SK-N-SH (cell line): ENCODE measurements at regions not wholly inside any gene's neighbourhood (a gene's known extent, or its start where the extent isn't known, plus 50 kb on each side); places are given as distances from the start of the nearest gene placed in this dataset.
A peak's percentile ranks its signal among the peaks of the same experiment; 100 is the strongest.

Experiments used
- CTCF ChIA-PET: fragments of 300-600, 350-600 bp; formaldehyde crosslinking; extraction: SDS; loops from one replicate; lab custom pipeline; 2021; lab: Yijun Ruan, JAX
- POLR2A ChIA-PET: fragments of 350-600 bp; sonication (Branson Sonifier 250); formaldehyde crosslinking; extraction: SDS; loops from one replicate; lab custom pipeline; 2020; ENCODE audit warnings: antibody characterized with exemption, inconsistent platforms; lab: Yijun Ruan, JAX
- DNase-seq: peaks from one replicate; pipeline ENCODE4 v3.0.0; 2012
- H2AFZ ChIP-seq: fragments of 200-600 bp; sonication (generic); 2 replicates; pipeline ENCODE4 v1.8.1; 2016; ENCODE audit warnings: antibody characterized with exemption, mild to moderate bottlenecking, low read depth
- H3F3A ChIP-seq: fragments of 200-600 bp; sonication (generic); replicated peaks from 2 replicates; pipeline ENCODE3; 2016; ENCODE audit warnings: antibody characterized with exemption, mild to moderate bottlenecking; ENCODE audit not compliant: insufficient read depth
- H3K27ac ChIP-seq, 2 experiments: fragments of 200-500 bp in 1 of 2; fragments of 200-600 bp in 1 of 2; sonication (Bioruptor generic) in 1 of 2; sonication (generic), shearing (Covaris generic) in 1 of 2; 2 replicates each; pipeline versions ENCODE4 v1.5.1 to v1.6.1; 2014 to 2016; ENCODE audit warnings: low read depth in 2 of 2, inconsistent platforms in 1 of 2, low read length in 1 of 2, mild to moderate bottlenecking in 1 of 2, mixed read lengths in 1 of 2
- H3K27me3 ChIP-seq: fragments of 200-600 bp; sonication (generic), shearing (Covaris generic); 2 replicates; pipeline ENCODE4 v1.6.1; 2016; ENCODE audit warnings: mixed run types; ENCODE audit not compliant: insufficient read depth
- H3K36me3 ChIP-seq, 2 experiments: fragments of 200-500 bp in 1 of 2; fragments of 200-600 bp in 1 of 2; sonication (Bioruptor generic) in 1 of 2; sonication (generic) in 1 of 2; replicated peaks in 1 of 2; 2 replicates each; pipeline versions ENCODE3 to v1.5.1; 2014 to 2016; ENCODE audit warnings: low read length in 1 of 2, mild to moderate bottlenecking in 1 of 2; ENCODE audit not compliant: insufficient read depth in 2 of 2, control insufficient read depth in 1 of 2
- H3K4me1 ChIP-seq, 2 experiments: fragments of 200-500 bp in 1 of 2; fragments of 200-600 bp in 1 of 2; sonication (Bioruptor generic) in 1 of 2; sonication (generic), shearing (Covaris generic) in 1 of 2; 2 replicates each; pipeline versions ENCODE4 v1.5.1 to v1.6.1; 2014 to 2016; ENCODE audit warnings: low read depth in 1 of 2, low read length in 1 of 2, mixed run types in 1 of 2; ENCODE audit not compliant: insufficient read depth in 2 of 2, control insufficient read depth in 1 of 2
- H3K4me2 ChIP-seq: fragments of 200-600 bp; sonication (generic), shearing (Covaris generic); 2 replicates; pipeline ENCODE4 v1.6.1; 2017; ENCODE audit warnings: mixed run types
- H3K4me3 ChIP-seq, 2 experiments: fragments of 200-500 bp in 1 of 2; fragments of 200-600 bp in 1 of 2; sonication (Bioruptor generic) in 1 of 2; sonication (generic), shearing (Covaris generic) in 1 of 2; 2 replicates each; pipeline versions ENCODE4 v1.5.1 to v1.8.1; 2014 to 2016; ENCODE audit warnings: low read depth in 2 of 2, inconsistent platforms in 1 of 2, low read length in 1 of 2, mild to moderate bottlenecking in 1 of 2, mixed read lengths in 1 of 2, moderate library complexity in 1 of 2
- H3K79me2 ChIP-seq: fragments of 200-600 bp; sonication (generic); 2 replicates; pipeline ENCODE4 v1.8.1; 2017; ENCODE audit warnings: mild to moderate bottlenecking; ENCODE audit not compliant: insufficient read depth
- H3K9ac ChIP-seq: fragments of 200-600 bp; sonication (generic); 2 replicates; pipeline ENCODE4 v1.6.1; 2017; ENCODE audit warnings: mixed run types
- H3K9me2 ChIP-seq: fragments of 200-600 bp; sonication (generic); 2 replicates; pipeline ENCODE4 v1.6.1; 2017; ENCODE audit warnings: mixed run types
- H3K9me3 ChIP-seq: fragments of 200-600 bp; sonication (generic); 2 replicates; pipeline ENCODE4 v1.6.1; 2017; ENCODE audit warnings: mixed run types, mild to moderate bottlenecking, moderate library complexity
- H4K20me1 ChIP-seq: fragments of 200-600 bp; sonication (generic); 2 replicates; pipeline ENCODE4 v1.6.1; 2017; ENCODE audit warnings: mild to moderate bottlenecking, mixed run types; ENCODE audit not compliant: insufficient read depth
- CHD2 ChIP-seq: fragments of 150-350 bp; IDR thresholded peaks from 2 replicates; pipeline ENCODE4 v1.6.1; 2018; ENCODE audit warnings: low read length; ENCODE audit not compliant: partially characterized antibody
- CTCF ChIP-seq: fragments of 200-600 bp; sonication (generic); IDR thresholded peaks from 2 replicates; pipeline ENCODE4 v1.6.1; 2017; ENCODE audit warnings: antibody characterized with exemption, mild to moderate bottlenecking, moderate library complexity
- ELF1 ChIP-seq: IDR thresholded peaks from 2 replicates; pipeline ENCODE4 v1.4.0; 2012
- GABPA ChIP-seq: IDR thresholded peaks from 2 replicates; pipeline ENCODE4 v1.4.0; 2012; ENCODE audit warnings: low read depth, mild to moderate bottlenecking
- GATA2 ChIP-seq: sonication (generic); formaldehyde crosslinking; IDR thresholded peaks from 2 replicates; pipeline ENCODE4 v1.5.0; 2020; ENCODE audit warnings: mild to moderate bottlenecking, missing genetic modification reagents
- IRF3 ChIP-seq: fragments of 150-350 bp; IDR thresholded peaks from 2 replicates; pipeline ENCODE4 v1.6.1; 2016; ENCODE audit warnings: mild to moderate bottlenecking, low read depth, low read length
- JUND ChIP-seq: IDR thresholded peaks from 2 replicates; pipeline ENCODE4 v1.4.0; 2012
- MEF2A ChIP-seq: IDR thresholded peaks from 2 replicates; pipeline ENCODE4 v1.4.0; 2012; ENCODE audit warnings: low read depth, borderline replicate concordance
- MXI1 ChIP-seq: IDR thresholded peaks from 2 replicates; pipeline ENCODE4 v1.6.1; 2012; ENCODE audit warnings: mild to moderate bottlenecking, low read depth, low read length, improper control_type of control experiment
- NFIC ChIP-seq: IDR thresholded peaks from 2 replicates; pipeline ENCODE4 v1.4.0; 2012; ENCODE audit warnings: borderline replicate concordance
- PBX3 ChIP-seq: IDR thresholded peaks from 2 replicates; pipeline ENCODE4; 2012
- POLR2AphosphoS5 ChIP-seq: IDR thresholded peaks from 2 replicates; pipeline ENCODE4 v1.6.1; 2012; ENCODE audit warnings: low read depth, low read length
- REST ChIP-seq: IDR thresholded peaks from 2 replicates; pipeline ENCODE4 v1.6.1; 2012; ENCODE audit warnings: mild to moderate bottlenecking, low read depth, low read length, moderate library complexity
- RFX5 ChIP-seq: IDR thresholded peaks from 2 replicates; pipeline ENCODE4 v1.6.1; 2012; ENCODE audit warnings: mild to moderate bottlenecking, improper control_type of control experiment, low read length
- SMC3 ChIP-seq: IDR thresholded peaks from 2 replicates; pipeline ENCODE4 v1.6.1; 2012; ENCODE audit warnings: low read depth, low read length, improper control_type of control experiment
- TAF1 ChIP-seq: IDR thresholded peaks from 2 replicates; pipeline ENCODE4 v1.6.1; 2012; ENCODE audit warnings: low read depth, mild to moderate bottlenecking, low read length, moderate library complexity, borderline replicate concordance
- TCF12 ChIP-seq: IDR thresholded peaks from 2 replicates; pipeline ENCODE4 v1.4.0; 2012
- USF1 ChIP-seq: IDR thresholded peaks from 2 replicates; pipeline ENCODE4 v1.4.0; 2012; ENCODE audit warnings: low read depth, borderline replicate concordance
- USF2 ChIP-seq: fragments of 150-350 bp; IDR thresholded peaks from 2 replicates; pipeline ENCODE4 v1.6.1; 2017; ENCODE audit warnings: antibody characterized with exemption, low read length, low read depth, borderline replicate concordance
- YY1 ChIP-seq: IDR thresholded peaks from 2 replicates; pipeline ENCODE4 v1.4.0; 2012; ENCODE audit warnings: low read depth, mild to moderate bottlenecking
- WGBS: methylation state at CpG from one replicate; pipeline ENCODE4 v1.1.6; 2017; ENCODE audit warnings: low lambda C conversion rate; 5-methylcytosine and 5-hydroxymethylcytosine counted together

- Histone ChIP-seq H3K9me2 (no peaks in the 10 kb centered on the region), H3K79me2 (no peaks in the 10 kb centered on the region), H2AFZ (no peak overlapping the region), H3K27ac (peak overlapping the region in 1 of 2 experiments; percentile 41; a peak in 1 of 4 replicates), H3K36me3 (peaks cover 10 to 32% of the 10 kb centered on the region in 2 experiments), H3F3A (no peaks in the 10 kb centered on the region), H3K4me3 (no peak overlapping the region), H3K9ac (no peak overlapping the region), H3K27me3 (no peaks in the 10 kb centered on the region), H3K4me2 (no peak overlapping the region), H3K4me1 (peaks cover 0 to 11% of the 10 kb centered on the region in 2 experiments; a peak in 2 of 4 replicates), H3K9me3 (peaks cover 13% of the 10 kb centered on the region), H4K20me1 (no peaks in the 10 kb centered on the region)
- POLR2A ChIA-PET, result no interaction called here
- no peak for TF ChIP-seq REST
- no peak for TF ChIP-seq PBX3
- TF ChIP-seq JUND, result no peak
- no peak for TF ChIP-seq POLR2AphosphoS5
- no peak for TF ChIP-seq TCF12
- no peak for TF ChIP-seq ELF1
- no peak for TF ChIP-seq MXI1
- no peak for TF ChIP-seq RFX5
- TF ChIP-seq TAF1, result no peak
- TF ChIP-seq GABPA, result no peak
- DNase-seq, result no peak
- CTCF ChIA-PET, result no interaction called here
- WGBS, result 81% methylated on average over 1 of the region's 1 CpG
Observed at GRCh38 chr6:25132934-25133333, 146.2 kb upstream of the CARMIL1 start.

- Histone ChIP-seq H4K20me1 (no peaks in the 10 kb centered on the region), H3K9ac (no peak overlapping the region)
- TF ChIP-seq USF1 (no peak), CHD2 (no peak), TCF12 (no peak), SMC3 (no peak), IRF3 (no peak), YY1 (no peak), USF2 (no peak), NFIC (no peak), MEF2A (no peak), ELF1 (no peak), GATA2 (CRISPR knock-in tag) (no peak), MXI1 (no peak), CTCF (no peak), RFX5 (no peak), POLR2AphosphoS5 (no peak)
Observed at GRCh38 chr6:25133568-25133967, 145.6 kb upstream of the CARMIL1 start.

More at GRCh38 chr6:25133568-25133967, 145.6 kb upstream of the CARMIL1 start:
- Histone ChIP-seq H3K4me1 (peaks cover 0 to 15% of the 10 kb centered on the region in 2 experiments; a peak in 2 of 4 replicates), H2AFZ (no peak overlapping the region), H3F3A (peaks cover 4% of the 10 kb centered on the region), H3K27ac (peak overlapping the region in 1 of 2 experiments; percentile 28; a peak in 1 of 4 replicates), H3K36me3 (peaks cover 9 to 32% of the 10 kb centered on the region in 2 experiments), H3K27me3 (no peaks in the 10 kb centered on the region), H3K79me2 (no peaks in the 10 kb centered on the region), H3K9me3 (peaks cover 13% of the 10 kb centered on the region), H3K9me2 (no peaks in the 10 kb centered on the region), H3K4me3 (0 out of 4 replicates have a peak overlapping the region, but pooled peaks of 1 of the 2 experiments have one; percentile 11), H3K4me2 (no peak overlapping the region)
- DNase-seq, result no peak
- 25% methylated on average over 1 of the region's 1 CpG for WGBS
- POLR2A ChIA-PET, result no interaction called here
- CTCF ChIA-PET, result no interaction called here
